ENCODE measurements at regions not wholly inside any gene's neighbourhood (a gene's known extent, or its start where the extent isn't known, plus 50 kb on each side); places are given as distances from the start of the nearest gene placed in this dataset.
"Not testable (repeated sequence)": the region's sequence is repeated elsewhere in the genome, so short reads cannot be mapped to it uniquely, and the experiment has no call there.

DNA sequence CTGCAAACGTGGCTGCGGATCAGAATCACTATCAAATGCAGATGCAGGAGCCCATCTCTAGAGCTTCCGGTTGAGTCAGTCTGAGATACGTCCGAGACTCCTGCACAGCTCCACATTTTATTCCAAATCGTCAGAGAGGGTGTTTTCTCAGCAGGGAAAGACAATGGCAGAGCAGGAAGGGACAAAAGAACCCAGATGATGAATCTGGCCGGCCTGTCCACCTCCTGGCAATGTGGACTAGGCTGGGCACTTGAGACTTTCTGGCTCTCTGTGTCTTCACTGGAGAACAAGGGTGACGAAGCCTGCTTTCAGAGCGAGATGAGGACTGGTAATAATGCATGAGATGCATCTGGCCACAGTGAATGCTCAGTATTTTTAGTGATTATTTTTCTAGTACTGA lies 255.9 kb upstream of the MYT1L start:
- DNase-seq (ENCODE audit: low read depth), result no peak

DNA sequence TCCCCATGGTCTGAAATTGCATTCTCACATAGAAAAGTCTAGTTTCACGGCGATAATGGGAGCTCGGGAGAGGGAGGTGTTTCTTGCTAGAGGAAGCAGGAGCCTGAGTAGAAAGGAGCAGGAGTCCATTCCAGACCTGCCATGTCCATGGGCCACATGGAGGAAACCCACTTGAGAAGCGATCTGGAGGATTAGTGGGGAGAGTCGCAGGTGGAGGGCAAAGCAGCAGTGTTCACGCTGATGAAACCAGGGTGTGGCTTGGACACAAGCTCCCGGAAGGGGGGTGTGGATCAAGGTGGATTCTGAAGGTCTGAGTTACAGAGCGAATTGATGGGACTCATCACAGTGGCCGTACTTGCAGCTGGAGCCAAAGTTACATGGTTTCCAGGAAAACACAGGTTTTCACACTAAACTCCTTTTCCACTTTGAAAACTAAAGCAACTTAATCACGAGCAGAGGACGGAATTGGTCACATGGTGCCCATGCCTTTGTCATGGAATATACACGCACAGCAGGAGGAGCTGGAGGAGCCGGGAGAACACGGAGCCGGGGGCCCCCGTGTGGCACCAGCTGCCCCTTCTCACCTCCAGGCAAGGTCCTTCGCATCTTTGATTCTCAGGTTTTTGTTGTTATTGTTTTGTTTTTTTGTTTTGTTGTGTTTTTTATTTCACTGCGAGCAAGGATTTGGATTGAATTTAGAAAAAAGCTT lies 255.1 kb upstream of the MYT1L start:
- no peak for DNase-seq (ENCODE audit: low read depth)

- no peak for DNase-seq (ENCODE audit: low read depth)
These were observed 252.0 kb upstream of the MYT1L start for GRCh38 chr2:2582998-2583545.

DNA sequence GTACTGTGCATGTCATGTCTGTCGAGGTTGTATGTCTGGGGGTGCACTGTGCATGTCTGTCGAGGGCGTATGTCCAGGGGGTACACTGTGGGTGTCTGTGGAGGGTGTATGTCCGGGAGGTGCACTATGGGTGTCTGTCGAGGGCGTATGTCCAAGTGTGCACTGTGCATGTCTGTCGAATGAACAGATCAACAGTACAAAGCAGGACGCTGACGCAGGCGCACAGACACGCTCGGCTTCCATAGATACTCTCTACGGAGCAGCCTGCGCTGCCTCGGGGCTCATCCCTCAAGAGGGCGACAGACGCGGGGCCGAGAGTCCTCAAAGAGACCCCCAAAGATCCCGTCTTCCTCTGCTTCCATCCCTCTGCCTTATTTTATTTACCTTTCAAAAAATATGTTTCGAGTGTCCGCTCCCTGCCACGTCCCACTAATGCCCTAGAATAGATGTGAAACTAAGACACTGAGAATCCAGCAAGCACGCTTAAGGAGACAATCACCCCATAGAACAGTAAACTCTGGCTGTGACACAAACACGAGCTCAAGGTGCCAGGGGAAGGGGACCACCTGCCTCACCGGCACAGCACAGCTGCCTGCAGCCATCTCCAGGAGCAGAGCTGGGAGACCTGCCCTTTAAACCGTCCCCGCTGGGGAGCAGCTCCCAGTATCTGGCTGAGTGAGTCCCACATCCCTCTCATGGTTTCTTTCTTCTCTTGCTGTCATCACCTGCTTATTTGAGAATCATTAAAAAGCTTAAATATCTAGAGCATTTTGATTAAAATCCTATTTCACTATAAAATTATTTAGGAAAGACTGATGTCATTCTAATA lies 250.5 kb upstream of the MYT1L start:
- DNase-seq (ENCODE audit: low read depth), result no peak

GRCh38 chr2:2580841-2581240 lies 249.8 kb upstream of the MYT1L start:
- DNase-seq (ENCODE audit: low read depth), result not testable (repeated sequence)

DNA sequence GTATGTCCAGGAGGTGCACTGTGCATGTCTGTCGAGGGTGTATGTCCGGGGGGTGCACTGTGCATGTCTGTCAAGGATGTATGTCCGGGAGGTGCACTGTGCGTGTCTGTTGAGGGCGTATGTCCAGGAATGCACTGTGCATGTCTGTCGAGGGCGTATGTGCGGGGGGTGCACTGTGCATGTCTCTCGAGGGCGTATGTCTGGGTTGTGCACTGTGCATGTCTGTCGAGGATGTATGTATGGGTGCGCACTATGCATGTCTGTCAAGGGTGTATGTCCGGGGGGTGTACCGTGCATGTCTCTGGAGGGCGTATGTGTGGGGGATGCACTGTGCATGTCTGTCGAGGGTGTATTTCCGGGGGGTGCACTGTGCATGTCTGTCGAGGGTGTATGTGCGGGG lies 249.3 kb upstream of the MYT1L start:
- no peak for DNase-seq (ENCODE audit: low read depth)

- no peak for DNase-seq (ENCODE audit: low read depth)
These were observed 248.7 kb upstream of the MYT1L start for GRCh38 chr2:2579814-2580213.

- DNase-seq (ENCODE audit: low read depth), result no peak
These were observed 246.3 kb upstream of the MYT1L start for GRCh38 chr2:2577407-2577831.

DNA sequence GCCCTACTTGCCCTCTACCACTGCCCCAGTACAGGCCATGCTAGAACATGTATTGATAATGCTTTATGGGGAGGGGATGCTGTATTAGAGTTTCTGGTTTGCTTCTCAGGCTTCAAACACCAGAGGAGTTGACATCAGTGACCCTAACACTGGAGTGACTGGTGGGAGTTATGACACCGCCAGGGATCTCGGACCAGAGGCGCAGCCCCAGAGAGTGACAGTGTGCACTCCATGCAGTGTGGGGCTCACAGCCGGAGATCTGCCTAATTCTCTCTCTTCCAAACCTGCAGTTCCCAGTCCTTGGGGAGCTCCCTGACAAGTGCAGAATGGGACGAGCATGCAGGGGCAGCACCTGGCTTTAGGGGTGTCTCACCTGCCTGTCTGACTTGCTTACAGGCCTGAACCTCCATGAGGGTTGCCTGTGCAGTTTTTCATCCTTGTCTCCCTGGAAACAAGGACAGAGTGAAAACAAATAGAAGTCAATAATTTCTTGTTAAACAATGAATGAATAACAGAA lies 244.9 kb upstream of the MYT1L start:
- DNase-seq (ENCODE audit: low read depth), result no peak

DNA sequence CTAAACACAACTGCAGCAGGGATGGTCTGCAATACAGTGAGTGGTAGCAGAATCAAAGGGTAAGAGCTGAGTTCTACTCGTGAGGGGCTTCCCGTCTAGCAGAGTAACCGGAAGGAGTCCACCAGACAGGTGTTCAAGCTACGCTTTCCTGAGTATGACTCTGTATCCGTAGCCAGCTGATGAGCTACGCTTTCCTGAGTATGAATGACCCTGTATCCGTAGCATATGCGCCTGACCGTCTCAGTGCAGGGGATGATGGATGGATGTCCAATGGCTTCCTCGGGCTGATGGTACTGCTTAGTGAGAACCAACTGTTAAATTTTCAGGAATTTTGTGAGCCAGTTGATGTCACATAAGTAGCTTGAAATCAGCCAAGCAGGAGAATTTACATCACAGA lies 244.1 kb upstream of the MYT1L start:
- DNase-seq (ENCODE audit: low read depth), result no peak

- DNase-seq (ENCODE audit: low read depth), result no peak
These were observed 243.5 kb upstream of the MYT1L start for GRCh38 chr2:2574401-2575180.

GRCh38 chr2:2573658-2574293 lies 242.7 kb upstream of the MYT1L start:
- DNase-seq (ENCODE audit: low read depth), result no peak

GRCh38 chr2:2573205-2573604 lies 242.1 kb upstream of the MYT1L start:
- DNase-seq (ENCODE audit: low read depth), result no peak

DNA sequence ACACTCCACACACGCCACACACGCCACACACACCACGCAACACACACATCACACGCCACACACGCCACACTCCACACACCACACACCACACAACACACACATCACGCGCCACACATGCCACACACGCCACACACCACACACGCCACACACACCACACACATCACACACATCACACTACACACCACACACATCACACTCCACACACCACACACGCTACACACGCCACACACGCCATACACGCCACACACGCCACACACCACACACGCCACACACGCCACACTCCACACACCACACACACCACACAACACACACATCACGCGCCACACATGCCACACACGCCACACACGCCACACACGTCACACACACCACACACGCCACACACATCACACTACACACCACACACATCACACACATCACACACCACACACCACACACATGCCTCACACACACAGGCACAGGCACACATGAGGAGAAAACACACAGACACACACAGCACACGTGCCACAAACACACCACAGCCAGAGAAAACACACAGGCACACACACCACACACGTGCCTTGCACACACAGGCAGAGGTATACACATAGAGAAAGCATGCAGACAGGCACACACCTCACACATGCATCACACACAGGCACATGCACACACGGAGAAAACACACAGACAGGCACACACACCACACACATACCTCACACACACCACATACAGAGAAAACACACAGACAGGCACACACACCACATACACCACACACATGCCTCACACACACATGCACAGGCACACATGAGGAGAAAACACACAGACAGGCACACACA lies 241.5 kb upstream of the MYT1L start:
- no peak for DNase-seq (ENCODE audit: low read depth)

DNA sequence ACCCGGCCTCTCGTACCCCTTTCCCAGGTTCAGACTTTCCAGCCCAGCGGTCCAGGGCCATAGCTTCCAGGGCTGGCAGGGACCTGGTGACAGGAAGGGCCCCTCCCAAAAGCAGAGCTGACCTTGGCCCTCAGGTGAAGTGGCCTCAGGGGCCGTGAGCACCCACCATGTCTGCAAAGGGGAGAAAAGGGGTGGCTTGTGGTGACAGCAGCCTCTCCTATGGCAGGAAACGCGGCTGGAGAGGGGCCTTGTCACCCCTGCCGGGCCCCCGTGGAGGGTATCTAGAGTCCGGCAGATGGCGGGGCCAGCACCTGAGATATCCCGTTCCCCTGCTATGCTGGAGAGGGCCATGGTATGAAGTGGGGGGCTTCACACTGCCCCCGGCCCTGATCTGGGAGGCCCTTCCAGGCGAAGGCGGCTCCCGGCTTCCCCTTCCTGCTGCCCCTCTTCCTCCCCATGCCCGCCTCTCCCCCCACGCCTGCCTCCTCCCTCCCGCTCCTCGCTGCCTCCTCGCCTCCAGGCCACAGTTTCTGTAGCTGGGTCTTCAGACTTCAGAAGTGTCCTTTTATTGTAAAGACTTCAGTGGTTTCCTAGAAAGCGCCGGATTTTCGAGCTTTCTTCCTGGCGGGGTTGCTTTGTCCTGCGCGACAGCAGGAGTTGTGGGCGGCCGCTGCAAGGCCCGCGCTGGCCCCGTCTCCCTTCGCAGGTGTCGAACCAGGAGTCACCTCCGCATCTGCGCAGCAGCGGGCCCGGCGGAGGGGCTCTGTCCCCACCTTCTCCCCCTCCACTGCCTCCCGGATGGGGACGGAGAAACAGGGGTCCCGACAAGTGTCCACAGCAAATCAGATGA lies 240.5 kb upstream of the MYT1L start:
- DNase-seq (ENCODE audit: low read depth), result no peak

- no peak for DNase-seq (ENCODE audit: low read depth)
These were observed 239.8 kb upstream of the MYT1L start for GRCh38 chr2:2570871-2571270.

DNA sequence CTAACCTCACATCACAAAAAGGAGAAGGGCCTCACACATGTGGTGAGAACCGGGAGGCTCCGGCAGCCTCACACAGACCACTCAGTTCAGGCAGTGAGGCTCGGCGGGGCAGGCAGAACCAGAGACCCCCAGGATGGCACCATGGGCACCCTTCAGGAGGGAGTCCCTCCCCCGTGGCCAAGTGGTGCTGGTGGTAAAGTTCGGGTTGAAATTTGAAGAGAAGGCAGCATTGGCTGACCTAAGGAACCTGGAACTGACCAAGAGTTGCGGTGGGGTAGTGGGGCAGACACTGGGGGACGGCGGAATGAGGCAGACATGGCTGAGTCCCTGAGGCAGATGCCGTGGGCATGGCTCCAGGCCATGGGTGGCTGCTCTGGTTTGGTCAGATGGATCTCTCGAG lies 239.3 kb upstream of the MYT1L start:
- no peak for DNase-seq (ENCODE audit: low read depth)

DNA sequence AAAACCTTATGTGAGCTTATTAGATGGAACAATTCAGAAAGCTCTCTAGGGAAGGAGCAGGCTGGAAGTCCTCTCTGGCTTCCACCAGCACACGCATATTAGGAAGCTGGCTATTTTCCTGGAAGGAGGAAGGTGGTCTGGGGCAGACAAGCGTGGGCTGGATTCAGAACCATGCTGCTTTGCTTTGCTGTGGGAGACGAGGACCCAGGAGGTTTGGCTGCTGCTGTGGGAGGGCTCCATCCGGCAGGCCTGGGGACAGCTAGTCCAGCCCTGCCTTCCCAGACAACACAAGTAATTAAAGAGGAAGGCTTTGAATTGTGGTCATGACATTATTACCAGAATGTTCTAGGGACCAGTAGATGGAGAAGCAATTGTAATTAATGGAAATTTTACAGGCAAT lies 238.8 kb upstream of the MYT1L start:
- DNase-seq (ENCODE audit: low read depth), result no peak

DNA sequence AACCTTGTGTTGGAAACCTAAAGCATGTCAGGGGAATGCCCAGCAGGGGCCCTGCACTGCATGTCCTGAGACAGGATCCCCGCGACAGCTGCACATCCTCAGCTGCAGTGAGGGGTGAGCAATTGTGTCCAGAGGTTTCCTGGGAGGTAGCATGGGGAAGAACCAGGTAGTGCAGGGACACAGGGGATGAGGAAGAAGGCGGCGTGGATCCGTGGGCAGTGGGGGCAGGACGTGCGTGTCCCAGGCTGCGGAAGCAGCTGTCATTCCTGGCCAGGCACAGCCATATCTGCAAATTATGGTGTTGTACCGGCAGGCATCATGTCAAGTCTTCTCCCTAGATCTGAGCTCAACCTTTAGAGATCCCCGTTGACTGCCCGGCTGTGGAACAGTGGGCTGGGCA lies 238.2 kb upstream of the MYT1L start:
- no peak for DNase-seq (ENCODE audit: low read depth)

DNA sequence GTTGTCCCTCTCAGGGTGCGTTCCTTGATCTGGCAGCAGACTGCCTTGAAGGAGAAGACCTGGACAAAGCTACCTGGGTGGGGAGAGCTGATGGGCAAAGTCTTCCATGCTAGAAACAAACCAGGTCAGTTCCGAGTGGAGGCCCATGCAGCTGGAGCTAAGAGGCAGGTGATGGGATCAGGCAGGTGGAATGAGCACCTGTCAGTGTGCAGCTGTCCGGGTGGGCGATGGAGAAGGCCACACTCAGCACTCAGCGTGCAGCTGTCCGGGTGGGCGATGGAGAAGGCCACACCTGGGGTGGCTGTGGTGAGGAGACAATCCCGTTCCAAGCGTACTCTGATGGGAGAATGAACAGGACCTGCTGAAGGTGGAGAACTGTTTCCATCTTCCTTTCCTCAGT lies 237.3 kb upstream of the MYT1L start:
- DNase-seq (ENCODE audit: low read depth), result no peak
